CD14-positive monocyte (primary cell): ENCODE measurements at regions not wholly inside any gene's neighbourhood (a gene's known extent, or its start where the extent isn't known, plus 50 kb on each side); places are given as distances from the start of the nearest gene placed in this dataset.

Experiments
- DNase-seq, 3 donors: peaks; one replicate each; pipeline ENCODE4 v3.0.0-alpha.2; 2011 to 2022
- H2AFZ ChIP-seq: 2 replicates; pipeline ENCODE4 v1.6.0; 2012; ENCODE audit warnings: mild to moderate bottlenecking, low read depth, low read length, inconsistent platforms; ENCODE audit not compliant: insufficient read depth, poor library complexity, severe bottlenecking
- H3K27ac ChIP-seq, 2 donors: 1 replicate in 1 of 2; 2 replicates in 1 of 2; pipeline ENCODE4 v1.5.1; 2012 to 2013; ENCODE audit warnings: low read length in 2 of 2, control low read depth in 1 of 2, inconsistent platforms in 1 of 2, low read depth in 1 of 2, mild to moderate bottlenecking in 1 of 2
- H3K27me3 ChIP-seq, 2 donors: one replicate each; pipeline versions ENCODE4 v1.6.0 to v1.6.1; 2011 to 2013; ENCODE audit warnings: low read length in 2 of 2; ENCODE audit not compliant: control insufficient read depth in 2 of 2, insufficient read depth in 2 of 2
- H3K36me3 ChIP-seq, 2 donors: replicated peaks in 1 of 2; 1 replicate in 1 of 2; 2 replicates in 1 of 2; pipeline versions ENCODE4 v1.5.1 to v1.6.1; 2012 to 2013; ENCODE audit warnings: low read length in 2 of 2, control low read depth in 1 of 2, inconsistent platforms in 1 of 2, mild to moderate bottlenecking in 1 of 2; ENCODE audit not compliant: insufficient read depth in 2 of 2, control insufficient read depth in 1 of 2
- H3K4me1 ChIP-seq, 2 donors: 1 replicate in 1 of 2; 2 replicates in 1 of 2; pipeline versions ENCODE4 v1.5.1 to v1.6.1; 2012 to 2013; ENCODE audit warnings: low read length in 2 of 2, control low read depth in 1 of 2, inconsistent platforms in 1 of 2, mild to moderate bottlenecking in 1 of 2, moderate library complexity in 1 of 2; ENCODE audit not compliant: insufficient read depth in 2 of 2, control insufficient read depth in 1 of 2
- H3K4me2 ChIP-seq: replicated peaks from 2 replicates; pipeline ENCODE3; 2012; ENCODE audit warnings: low read length, moderate library complexity, mild to moderate bottlenecking; ENCODE audit not compliant: poor library complexity, severe bottlenecking; ENCODE audit errors: extremely low read depth
- H3K4me3 ChIP-seq, 3 experiments: fragments of 200-600 bp in 1 of 3; sonication (generic) in 1 of 3; replicated peaks in 1 of 3; 1 replicate in 2 of 3; 2 replicates in 1 of 3; pipeline ENCODE4 v1.5.1; 2011 to 2013; ENCODE audit warnings: low read length in 3 of 3, mild to moderate bottlenecking in 3 of 3, control low read depth in 2 of 3, low read depth in 2 of 3, inconsistent platforms in 1 of 3, moderate library complexity in 1 of 3
- H3K79me2 ChIP-seq: 2 replicates; pipeline ENCODE4 v1.6.0; 2012; ENCODE audit warnings: mild to moderate bottlenecking, control low read depth, inconsistent platforms, low read length, moderate library complexity; ENCODE audit not compliant: insufficient read depth
- H3K9ac ChIP-seq: 2 replicates; pipeline ENCODE4 v1.6.0; 2017; ENCODE audit warnings: low read length, mild to moderate bottlenecking; ENCODE audit not compliant: insufficient read depth, poor library complexity, severe bottlenecking
- H3K9me3 ChIP-seq, 2 donors: replicated peaks in 1 of 2; 1 replicate in 1 of 2; 2 replicates in 1 of 2; pipeline versions ENCODE4 v1.5.1 to v1.6.1; 2012 to 2013; ENCODE audit warnings: low read length in 2 of 2, control low read depth in 1 of 2; ENCODE audit not compliant: control insufficient read depth in 1 of 2, insufficient read depth in 1 of 2
- H4K20me1 ChIP-seq: 2 replicates; pipeline ENCODE4 v1.6.0; 2012; ENCODE audit warnings: mild to moderate bottlenecking, low read length, control low read depth, moderate library complexity; ENCODE audit not compliant: insufficient read depth
- H3K27ac Mint-ChIP-seq, 7 donors: one replicate each; pipeline ENCODE4 v1.8.0; 2020; ENCODE audit warnings: mild to moderate bottlenecking in 7 of 7, mixed read lengths in 7 of 7, moderate library complexity in 6 of 7, inconsistent platforms in 2 of 7
- H3K27me3 Mint-ChIP-seq, 3 donors: one replicate each; pipeline ENCODE4 v1.8.0; 2021 to 2022; ENCODE audit warnings: low read depth in 3 of 3, mild to moderate bottlenecking in 3 of 3, mixed read lengths in 3 of 3, moderate library complexity in 3 of 3, inconsistent platforms in 1 of 3
- H3K36me3 Mint-ChIP-seq, 2 donors: one replicate each; pipeline ENCODE4 v1.8.0; 2020; ENCODE audit warnings: mixed read lengths in 2 of 2, inconsistent platforms in 1 of 2, mild to moderate bottlenecking in 1 of 2
- H3K4me1 Mint-ChIP-seq: one replicate; pipeline ENCODE4 v1.8.0; 2020; ENCODE audit warnings: mild to moderate bottlenecking, mixed read lengths
- H3K4me3 Mint-ChIP-seq, 2 donors: one replicate each; pipeline ENCODE4 v1.8.0; 2020; ENCODE audit warnings: mild to moderate bottlenecking in 2 of 2, mixed read lengths in 2 of 2, moderate library complexity in 1 of 2
- H3K9me3 Mint-ChIP-seq, 7 donors: one replicate each; pipeline ENCODE4 v1.8.0; 2020 to 2022; ENCODE audit warnings: mixed read lengths in 7 of 7, mild to moderate bottlenecking in 6 of 7, moderate library complexity in 6 of 7, inconsistent platforms in 2 of 7
- CTCF ChIP-seq: fragments of 200-600 bp; IDR thresholded peaks from one replicate; pipeline ENCODE4 v1.8.0; 2022; ENCODE audit warnings: antibody characterized with exemption, mild to moderate bottlenecking
- WGBS: methylation state at CpG from one replicate; pipeline ENCODE4 v1.1.5; 2013; ENCODE audit warnings: missing lambda C conversion rate; ENCODE audit not compliant: insufficient coverage; 5-methylcytosine and 5-hydroxymethylcytosine counted together
- intact Hi-C, 2 donors: fragments of 100-400 bp; cut with micrococcal nuclease; formaldehyde crosslinking; loops; one replicate each; pipeline versions ENCODE4 v1.15.0 to v1.15.1; 2023

- intact Hi-C loops: no loop called here
- Mint-ChIP-seq H3K27me3 (no peaks in the 10 kb centered on the region), H3K4me1 (no peaks in the 10 kb centered on the region), H3K9me3 (peaks cover 0 to 2% (median 0%) of the 10 kb centered on the region in 7 donors), H3K36me3 (no peaks in the 10 kb centered on the region), H3K4me3 (no peak overlapping the region), H3K27ac (no peak overlapping the region)
- Histone ChIP-seq H3K4me2 (no peak overlapping the region), H3K27me3 (no peaks in the 10 kb centered on the region), H3K4me1 (no peaks in the 10 kb centered on the region), H3K79me2 (no peaks in the 10 kb centered on the region), H4K20me1 (no peaks in the 10 kb centered on the region), H3K36me3 (no peaks in the 10 kb centered on the region), H3K9ac (no peak overlapping the region), H3K27ac (no peak overlapping the region), H2AFZ (no peak overlapping the region), H3K9me3 (no peaks in the 10 kb centered on the region), H3K4me3 (no peak overlapping the region)
- WGBS: no CpG with 5 or more reads among the region's 2 CpGs
- DNase-seq: no peak
- no peak for TF ChIP-seq CTCF
Measured at GRCh38 chr16:62921904-62922303, 885.7 kb upstream of the CDH8 start.

GRCh38 chr16:62913924-62914323 is 877.7 kb upstream of the CDH8 start:
- Histone ChIP-seq H3K4me2 (no peak overlapping the region), H3K79me2 (no peaks in the 10 kb centered on the region), H2AFZ (no peak overlapping the region), H3K4me1 (no peaks in the 10 kb centered on the region), H3K9me3 (peaks cover 0 to 6% of the 10 kb centered on the region in 2 donors), H3K27ac (no peak overlapping the region), H3K4me3 (no peak overlapping the region), H3K36me3 (no peaks in the 10 kb centered on the region), H3K27me3 (no peaks in the 10 kb centered on the region), H4K20me1 (no peaks in the 10 kb centered on the region), H3K9ac (no peak overlapping the region)
- Mint-ChIP-seq H3K27me3 (peaks cover 0 to 2% (median 0%) of the 10 kb centered on the region in 3 donors), H3K36me3 (no peaks in the 10 kb centered on the region), H3K27ac (no peak overlapping the region), H3K9me3 (peaks cover 0 to 2% (median 0%) of the 10 kb centered on the region in 7 donors), H3K4me3 (no peak overlapping the region), H3K4me1 (no peaks in the 10 kb centered on the region)
- intact Hi-C loops: no loop called here
- TF ChIP-seq CTCF: no peak
- DNase-seq: no peak
